H1 (cell line): ENCODE measurements at regions not wholly inside any gene's neighbourhood (a gene's known extent, or its start where the extent isn't known, plus 50 kb on each side); places are given as distances from the start of the nearest gene placed in this dataset.

Source experiments
- JUND ChIP-seq: IDR thresholded peaks from 2 replicates; pipeline ENCODE4 v1.6.1; 2011; ENCODE audit warnings: mild to moderate bottlenecking, improper control_type of control experiment, low read length
- POLR2AphosphoS5 ChIP-seq: IDR thresholded peaks from 2 replicates; pipeline ENCODE4 v1.6.1; 2011; ENCODE audit warnings: low read depth, low read length

DNA sequence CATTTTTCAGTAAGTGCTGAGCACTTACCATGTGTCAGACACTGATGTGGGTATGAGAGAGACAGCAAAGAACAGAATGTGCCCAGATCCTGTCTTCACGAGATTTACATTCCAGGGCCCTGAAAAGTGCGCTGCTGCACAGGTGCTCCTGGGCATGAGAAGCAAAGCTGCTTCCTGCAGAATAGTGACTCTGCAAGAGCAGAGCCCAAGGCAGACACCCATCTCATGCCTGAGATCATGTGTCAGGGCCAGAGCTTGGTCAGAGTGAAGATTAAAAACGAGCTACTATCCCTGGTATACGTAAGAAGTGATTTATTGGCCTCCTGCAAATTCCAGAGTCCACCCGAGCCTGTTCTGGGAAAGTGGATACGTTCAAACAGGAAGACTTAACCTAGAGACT, 824.4 kb downstream of the GRID1 start:
- TF ChIP-seq JUND (no peak), POLR2AphosphoS5 (no peak)
